ENCODE measurements at regions not wholly inside any gene's neighbourhood (a gene's known extent, or its start where the extent isn't known, plus 50 kb on each side); places are given as distances from the start of the nearest gene placed in this dataset.

DNA sequence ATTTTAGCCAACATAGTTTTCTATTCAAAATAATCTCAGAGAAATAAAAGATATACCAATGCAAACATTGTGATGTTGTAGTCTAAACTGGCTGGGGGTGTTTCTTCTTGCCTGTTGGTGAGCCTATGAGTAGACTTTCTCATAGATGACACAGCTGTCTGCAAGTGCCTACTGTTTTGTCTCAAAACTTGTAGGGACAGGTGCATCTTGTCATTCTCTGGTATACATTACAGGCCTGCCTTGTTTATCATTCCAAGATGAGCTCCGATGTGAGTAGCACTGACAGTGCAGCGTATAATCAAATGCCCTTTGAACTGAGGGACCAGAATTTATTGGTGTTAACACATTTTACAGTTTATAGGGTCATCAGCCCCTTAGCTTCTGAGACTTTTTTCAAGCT lies 353.8 kb downstream of the PRDM5 start:
- Mint-ChIP-seq H3K9me3 (peaks cover 5 to 6% of the 10 kb centered on the region in 2 donors), H3K4me1 (no peaks in the 10 kb centered on the region), H3K4me3 (no peak overlapping the region), H3K36me3 (no peaks in the 10 kb centered on the region), H3K27ac (no peak overlapping the region), H3K27me3 (ENCODE audit: low read depth in 2 of 2) (no peaks in the 10 kb centered on the region)
- Histone ChIP-seq H3K27me3 (ENCODE audit: control insufficient read depth, insufficient read depth, low read length) (no peaks in the 10 kb centered on the region), H3K9me3 (ENCODE audit: control insufficient read depth, insufficient read depth, low read length) (no peaks in the 10 kb centered on the region), H3K36me3 (ENCODE audit: control insufficient read depth, insufficient read depth, low read length) (no peaks in the 10 kb centered on the region), H3K4me1 (ENCODE audit: control insufficient read depth, insufficient read depth, low read length) (no peaks in the 10 kb centered on the region), H3K4me3 (ENCODE audit: low read length) (no peak overlapping the region), H3K27ac (ENCODE audit: low read length) (no peak overlapping the region)
- DNase-seq (no peak), ATAC-seq (no peak)
- intact Hi-C loops (cut with micrococcal nuclease): no loop called here
- WGBS (ENCODE audit: insufficient coverage): 65% methylated on average over 2 of the region's 2 CpGs
- TF ChIP-seq, protein P1, sequence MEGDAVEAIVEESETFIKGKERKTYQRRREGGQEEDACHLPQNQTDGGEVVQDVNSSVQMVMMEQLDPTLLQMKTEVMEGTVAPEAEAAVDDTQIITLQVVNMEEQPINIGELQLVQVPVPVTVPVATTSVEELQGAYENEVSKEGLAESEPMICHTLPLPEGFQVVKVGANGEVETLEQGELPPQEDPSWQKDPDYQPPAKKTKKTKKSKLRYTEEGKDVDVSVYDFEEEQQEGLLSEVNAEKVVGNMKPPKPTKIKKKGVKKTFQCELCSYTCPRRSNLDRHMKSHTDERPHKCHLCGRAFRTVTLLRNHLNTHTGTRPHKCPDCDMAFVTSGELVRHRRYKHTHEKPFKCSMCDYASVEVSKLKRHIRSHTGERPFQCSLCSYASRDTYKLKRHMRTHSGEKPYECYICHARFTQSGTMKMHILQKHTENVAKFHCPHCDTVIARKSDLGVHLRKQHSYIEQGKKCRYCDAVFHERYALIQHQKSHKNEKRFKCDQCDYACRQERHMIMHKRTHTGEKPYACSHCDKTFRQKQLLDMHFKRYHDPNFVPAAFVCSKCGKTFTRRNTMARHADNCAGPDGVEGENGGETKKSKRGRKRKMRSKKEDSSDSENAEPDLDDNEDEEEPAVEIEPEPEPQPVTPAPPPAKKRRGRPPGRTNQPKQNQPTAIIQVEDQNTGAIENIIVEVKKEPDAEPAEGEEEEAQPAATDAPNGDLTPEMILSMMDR (IDR thresholded peaks at IDR 0.05): no peak

DNA sequence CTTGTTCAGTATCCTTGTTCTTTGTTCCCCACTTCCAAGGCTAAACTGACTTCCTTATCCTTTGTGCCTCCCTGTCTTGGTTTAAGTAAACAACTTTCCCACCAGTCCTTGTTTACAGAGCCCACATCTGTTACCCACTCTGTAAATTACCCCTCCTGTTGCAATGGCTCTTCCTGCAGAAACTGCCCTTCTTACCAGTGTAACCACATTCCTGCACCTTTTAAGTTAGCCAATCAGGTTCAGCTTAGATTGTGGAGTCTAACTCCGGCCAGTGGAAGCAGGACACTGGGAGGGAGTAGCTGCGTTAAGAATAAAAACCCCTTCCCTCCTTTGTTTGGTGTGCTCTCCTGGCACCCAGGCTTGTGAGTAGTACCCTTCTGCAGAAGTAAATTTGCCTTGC lies 360.9 kb downstream of the PRDM5 start:
- no peak overlapping the region for H3K4me3 ChIP-seq (ENCODE audit: low read length)
- Mint-ChIP-seq H3K36me3 (no peaks in the 10 kb centered on the region), H3K27ac (no peak overlapping the region), H3K9me3 (peaks cover 7 to 16% of the 10 kb centered on the region in 2 donors), H3K27me3 (ENCODE audit: low read depth in 2 of 2) (no peaks in the 10 kb centered on the region), H3K4me1 (no peaks in the 10 kb centered on the region), H3K4me3 (no peak overlapping the region)
- H3K9me3 ChIP-seq (ENCODE audit: control insufficient read depth, insufficient read depth, low read length): no peaks in the 10 kb centered on the region
- H3K27me3 ChIP-seq (ENCODE audit: control insufficient read depth, insufficient read depth, low read length): no peaks in the 10 kb centered on the region
- H3K27ac ChIP-seq (ENCODE audit: low read length): no peak overlapping the region
- no peaks in the 10 kb centered on the region for H3K36me3 ChIP-seq (ENCODE audit: control insufficient read depth, insufficient read depth, low read length)
- TF ChIP-seq, protein P1 (IDR thresholded peaks at IDR 0.05): no peak
- no peak for DNase-seq
- H3K4me1 ChIP-seq (ENCODE audit: control insufficient read depth, insufficient read depth, low read length): no peaks in the 10 kb centered on the region
- no peak for ATAC-seq
- whole genome bisulfite sequencing (ENCODE audit: insufficient coverage): 82% methylated on average over 2 of the region's 2 CpGs
- intact Hi-C loops (cut with micrococcal nuclease): no loop called here

DNA sequence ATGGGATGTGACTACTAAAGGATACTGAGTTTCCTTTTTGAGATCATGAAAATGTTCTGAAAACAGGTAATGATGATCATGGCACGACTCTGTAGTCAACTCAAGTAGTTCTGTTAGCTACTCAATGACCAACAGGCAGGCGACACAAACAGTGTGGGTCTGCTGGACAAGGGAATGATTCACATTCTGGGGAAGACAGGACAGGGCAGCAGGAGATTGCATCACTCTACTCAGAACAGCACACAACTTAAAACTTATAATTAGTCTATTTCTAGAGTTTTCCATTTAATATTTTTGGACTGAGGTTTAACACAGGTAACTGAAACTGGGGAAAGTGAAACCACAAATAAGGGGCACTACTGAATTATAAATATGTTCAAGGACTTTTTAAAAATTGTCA lies 365.2 kb downstream of the PRDM5 start:
- DNase-seq (no peak), ATAC-seq (no peak)
- H3K4me1 Mint-ChIP-seq: no peaks in the 10 kb centered on the region
- intact Hi-C loops (cut with micrococcal nuclease): no loop called here
- peaks cover 11 to 12% of the 10 kb centered on the region in 2 donors for H3K9me3 Mint-ChIP-seq
- 75% methylated on average over 2 of the region's 2 CpGs for WGBS (ENCODE audit: insufficient coverage)
- Histone ChIP-seq H3K27ac (ENCODE audit: low read length) (no peak overlapping the region), H3K4me3 (ENCODE audit: low read length) (no peak overlapping the region), H3K4me1 (ENCODE audit: control insufficient read depth, insufficient read depth, low read length) (no peaks in the 10 kb centered on the region), H3K27me3 (ENCODE audit: control insufficient read depth, insufficient read depth, low read length) (no peaks in the 10 kb centered on the region), H3K9me3 (ENCODE audit: control insufficient read depth, insufficient read depth, low read length) (no peaks in the 10 kb centered on the region), H3K36me3 (ENCODE audit: control insufficient read depth, insufficient read depth, low read length) (no peaks in the 10 kb centered on the region)
- H3K4me3 Mint-ChIP-seq: no peak overlapping the region
- H3K27ac Mint-ChIP-seq: no peak overlapping the region
- H3K27me3 Mint-ChIP-seq (ENCODE audit: low read depth in 2 of 2): no peaks in the 10 kb centered on the region
- TF ChIP-seq, protein P1 (IDR thresholded peaks at IDR 0.05): no peak
- no peaks in the 10 kb centered on the region for H3K36me3 Mint-ChIP-seq

DNA sequence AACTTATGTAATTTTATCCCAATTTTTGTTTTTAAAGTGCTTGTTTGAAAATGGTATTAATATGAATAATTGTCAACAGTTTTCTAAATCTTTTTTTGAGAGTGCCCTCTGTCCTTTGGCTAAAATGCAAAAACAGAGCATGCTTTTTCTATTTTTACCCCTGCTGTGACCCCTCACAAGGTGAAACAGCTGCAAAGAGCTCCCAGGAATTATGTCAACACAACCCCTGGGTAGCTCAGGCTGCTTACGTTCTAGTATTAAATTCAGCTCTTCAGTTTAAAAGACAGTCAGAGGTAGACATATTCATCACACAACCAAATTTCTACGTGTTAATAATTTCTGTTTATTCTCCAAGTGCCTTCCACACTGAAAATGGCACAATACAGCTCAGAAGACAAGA lies 367.5 kb downstream of the PRDM5 start:
- Histone ChIP-seq H3K27me3 (ENCODE audit: control insufficient read depth, insufficient read depth, low read length) (no peaks in the 10 kb centered on the region), H3K4me3 (ENCODE audit: low read length) (no peak overlapping the region), H3K36me3 (ENCODE audit: control insufficient read depth, insufficient read depth, low read length) (no peaks in the 10 kb centered on the region), H3K27ac (ENCODE audit: low read length) (no peak overlapping the region), H3K9me3 (ENCODE audit: control insufficient read depth, insufficient read depth, low read length) (no peaks in the 10 kb centered on the region), H3K4me1 (ENCODE audit: control insufficient read depth, insufficient read depth, low read length) (no peaks in the 10 kb centered on the region)
- Mint-ChIP-seq H3K27ac (no peak overlapping the region), H3K4me3 (no peak overlapping the region), H3K9me3 (peaks cover 10 to 12% of the 10 kb centered on the region in 2 donors), H3K27me3 (ENCODE audit: low read depth in 2 of 2) (no peaks in the 10 kb centered on the region), H3K36me3 (no peaks in the 10 kb centered on the region), H3K4me1 (no peaks in the 10 kb centered on the region)
- intact Hi-C loops (cut with micrococcal nuclease): no loop called here
- TF ChIP-seq, protein P1 (IDR thresholded peaks at IDR 0.05): no peak
- DNase-seq (no peak), ATAC-seq (no peak)
- WGBS (ENCODE audit: insufficient coverage): 90% methylated on average over 1 of the region's 2 CpGs
